Breast epithelium (tissue), 4 donors: ENCODE measurements at regions not wholly inside any gene's neighbourhood (a gene's known extent, or its start where the extent isn't known, plus 50 kb on each side); places are given as distances from the start of the nearest gene placed in this dataset.

Source experiments
- DNase-seq, 2 donors: peaks; one replicate each; pipeline ENCODE4 v3.0.0-alpha.2; 2019; ENCODE audit warnings: low spot score in 2 of 2
- H3K27ac ChIP-seq, 2 donors: fragments of 200-600 bp; sonication (generic) in 1 of 2; one replicate each; pipeline ENCODE4 v1.5.1; 2016 to 2019; ENCODE audit warnings: mild to moderate bottlenecking in 1 of 2
- H3K27me3 ChIP-seq, 2 donors: fragments of 200-600 bp; sonication (generic) in 1 of 2; one replicate each; pipeline versions ENCODE4 v1.5.1 to v1.6.0; 2017 to 2019; ENCODE audit warnings: control low read depth in 1 of 2, mild to moderate bottlenecking in 1 of 2
- H3K36me3 ChIP-seq: fragments of 200-600 bp; one replicate; pipeline ENCODE4 v1.5.1; 2019
- H3K4me1 ChIP-seq, 2 donors: fragments of 200-600 bp; sonication (generic); one replicate each; pipeline ENCODE4 v1.5.1; 2016 to 2019; ENCODE audit warnings: control low read depth in 1 of 2
- H3K4me3 ChIP-seq, 3 donors: fragments of 200-600 bp; sonication (generic); 1 replicate in 2 of 3; 2 replicates in 1 of 3; pipeline ENCODE4 v1.5.1; 2016 to 2019; ENCODE audit warnings: mild to moderate bottlenecking in 3 of 3, moderate library complexity in 2 of 3
- H3K9me3 ChIP-seq, 2 donors: fragments of 200-600 bp; sonication (generic) in 1 of 2; one replicate each; pipeline ENCODE4 v1.5.1; 2016 to 2019; ENCODE audit warnings: control low read depth in 1 of 2
- CTCF ChIP-seq, 3 donors: fragments of 450-650 bp; IDR thresholded peaks; one replicate each; pipeline ENCODE4 v1.5.1; 2016 to 2017; ENCODE audit warnings: antibody characterized with exemption in 3 of 3, mild to moderate bottlenecking in 3 of 3, moderate library complexity in 3 of 3
- POLR2A ChIP-seq: fragments of 450-650 bp; IDR thresholded peaks from one replicate; pipeline ENCODE4 v1.6.1; 2016; ENCODE audit warnings: antibody characterized with exemption, mild to moderate bottlenecking, moderate library complexity
- POLR2AphosphoS5 ChIP-seq, 3 donors: sonication (generic); formaldehyde crosslinking; IDR thresholded peaks; one replicate each; pipeline ENCODE4 v1.6.1; 2017; ENCODE audit warnings: antibody characterized with exemption in 3 of 3
- intact Hi-C: fragments of 100-400 bp; cut with DNase I; formaldehyde crosslinking; loops from one replicate; pipeline ENCODE4 v1.15.1; 2023; ENCODE audit warnings: low total_unique reads

GRCh38 chr2:177314722-177315264 is 50.3 kb upstream of the NFE2L2 start:
- Histone ChIP-seq H3K4me1 (no peaks in the 10 kb centered on the region), H3K4me3 (no peak overlapping the region), H3K27me3 (no peaks in the 10 kb centered on the region), H3K36me3 (no peaks in the 10 kb centered on the region), H3K27ac (peak overlapping the region; percentile 18 to 27), H3K9me3 (no peaks in the 10 kb centered on the region)
- intact Hi-C loops = no loop called here
- TF ChIP-seq POLR2A = no peak
- no peak for TF ChIP-seq CTCF (IDR thresholded peaks at IDR 0.05)
- TF ChIP-seq POLR2AphosphoS5 (IDR thresholded peaks at IDR 0.05) = no peak
- DNase-seq = no peak

- no peak for DNase-seq
- Histone ChIP-seq H3K27me3 (no peaks in the 10 kb centered on the region), H3K36me3 (no peaks in the 10 kb centered on the region), H3K27ac (no peak overlapping the region), H3K4me1 (no peaks in the 10 kb centered on the region), H3K4me3 (no peak overlapping the region), H3K9me3 (no peaks in the 10 kb centered on the region)
- intact Hi-C loops = no loop called here
- TF ChIP-seq POLR2AphosphoS5 (IDR thresholded peaks at IDR 0.05) (no peak), POLR2A (no peak), CTCF (IDR thresholded peaks at IDR 0.05) (no peak)
Observed at GRCh38 chr2:177315364-177315763, 50.8 kb upstream of the NFE2L2 start.

- intact Hi-C loops = no loop called here
- Histone ChIP-seq H3K36me3 (no peaks in the 10 kb centered on the region), H3K9me3 (no peaks in the 10 kb centered on the region), H3K4me1 (no peaks in the 10 kb centered on the region), H3K4me3 (no peak overlapping the region), H3K27me3 (no peaks in the 10 kb centered on the region), H3K27ac (no peak overlapping the region)
- TF ChIP-seq POLR2A (no peak), POLR2AphosphoS5 (IDR thresholded peaks at IDR 0.05) (no peak), CTCF (IDR thresholded peaks at IDR 0.05) (no peak)
- no peak for DNase-seq
Observed at GRCh38 chr2:177316756-177317155, 52.2 kb upstream of the NFE2L2 start.

- no peak for DNase-seq
- Histone ChIP-seq H3K27me3 (no peaks in the 10 kb centered on the region), H3K36me3 (no peaks in the 10 kb centered on the region), H3K4me1 (no peaks in the 10 kb centered on the region), H3K4me3 (no peak overlapping the region), H3K9me3 (no peaks in the 10 kb centered on the region), H3K27ac (no peak overlapping the region)
- no peak for TF ChIP-seq CTCF (IDR thresholded peaks at IDR 0.05)
- TF ChIP-seq POLR2AphosphoS5 (IDR thresholded peaks at IDR 0.05) = no peak
- TF ChIP-seq POLR2A = no peak
- intact Hi-C loops = no loop called here
Observed at GRCh38 chr2:177317443-177317842, 52.9 kb upstream of the NFE2L2 start.

GRCh38 chr2:177317857-177318256 is 53.3 kb upstream of the NFE2L2 start:
- H3K27me3 ChIP-seq = no peaks in the 10 kb centered on the region
- intact Hi-C loops = no loop called here
- no peak for DNase-seq
- no peaks in the 10 kb centered on the region for H3K36me3 ChIP-seq
- no peak overlapping the region for H3K4me3 ChIP-seq
- no peak overlapping the region for H3K27ac ChIP-seq
- no peak for TF ChIP-seq POLR2A
- TF ChIP-seq CTCF (IDR thresholded peaks at IDR 0.05) = no peak
- TF ChIP-seq POLR2AphosphoS5 (IDR thresholded peaks at IDR 0.05) = no peak
- H3K9me3 ChIP-seq = no peaks in the 10 kb centered on the region
- no peaks in the 10 kb centered on the region for H3K4me1 ChIP-seq
